ENCODE measurements at regions not wholly inside any gene's neighbourhood (a gene's known extent, or its start where the extent isn't known, plus 50 kb on each side); places are given as distances from the start of the nearest gene placed in this dataset.

DNA sequence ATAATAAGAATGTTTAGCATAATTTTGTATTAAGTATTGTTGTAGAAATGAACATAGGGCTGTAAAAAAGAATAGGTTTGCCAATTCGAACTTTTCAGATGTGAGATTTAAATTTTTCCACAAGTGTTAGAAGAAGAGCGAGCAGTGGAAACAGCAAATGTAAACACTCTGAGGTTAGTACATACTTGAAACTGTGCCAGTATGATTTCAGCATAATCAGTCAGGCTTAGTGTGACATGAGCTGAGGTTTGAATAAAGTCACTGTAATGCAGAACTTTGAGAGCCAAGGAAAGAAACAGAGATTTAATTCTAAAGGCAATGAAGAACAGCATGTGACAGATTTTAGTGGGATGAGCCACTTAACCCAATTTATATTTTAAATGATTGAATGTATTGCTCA is 2166.4 kb downstream of the PCDH9 start:
- TF ChIP-seq, protein P1, sequence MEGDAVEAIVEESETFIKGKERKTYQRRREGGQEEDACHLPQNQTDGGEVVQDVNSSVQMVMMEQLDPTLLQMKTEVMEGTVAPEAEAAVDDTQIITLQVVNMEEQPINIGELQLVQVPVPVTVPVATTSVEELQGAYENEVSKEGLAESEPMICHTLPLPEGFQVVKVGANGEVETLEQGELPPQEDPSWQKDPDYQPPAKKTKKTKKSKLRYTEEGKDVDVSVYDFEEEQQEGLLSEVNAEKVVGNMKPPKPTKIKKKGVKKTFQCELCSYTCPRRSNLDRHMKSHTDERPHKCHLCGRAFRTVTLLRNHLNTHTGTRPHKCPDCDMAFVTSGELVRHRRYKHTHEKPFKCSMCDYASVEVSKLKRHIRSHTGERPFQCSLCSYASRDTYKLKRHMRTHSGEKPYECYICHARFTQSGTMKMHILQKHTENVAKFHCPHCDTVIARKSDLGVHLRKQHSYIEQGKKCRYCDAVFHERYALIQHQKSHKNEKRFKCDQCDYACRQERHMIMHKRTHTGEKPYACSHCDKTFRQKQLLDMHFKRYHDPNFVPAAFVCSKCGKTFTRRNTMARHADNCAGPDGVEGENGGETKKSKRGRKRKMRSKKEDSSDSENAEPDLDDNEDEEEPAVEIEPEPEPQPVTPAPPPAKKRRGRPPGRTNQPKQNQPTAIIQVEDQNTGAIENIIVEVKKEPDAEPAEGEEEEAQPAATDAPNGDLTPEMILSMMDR (IDR thresholded peaks at IDR 0.05) = no peak
- no peak for TF ChIP-seq POLR2A (IDR thresholded peaks at IDR 0.05)

Data from prostate gland (tissue), 2 donors.